ENCODE measurements at regions not wholly inside any gene's neighbourhood (a gene's known extent, or its start where the extent isn't known, plus 50 kb on each side); places are given as distances from the start of the nearest gene placed in this dataset.

- no peak for TF ChIP-seq POLR2A (IDR thresholded peaks at IDR 0.05)
- TF ChIP-seq, protein P1, sequence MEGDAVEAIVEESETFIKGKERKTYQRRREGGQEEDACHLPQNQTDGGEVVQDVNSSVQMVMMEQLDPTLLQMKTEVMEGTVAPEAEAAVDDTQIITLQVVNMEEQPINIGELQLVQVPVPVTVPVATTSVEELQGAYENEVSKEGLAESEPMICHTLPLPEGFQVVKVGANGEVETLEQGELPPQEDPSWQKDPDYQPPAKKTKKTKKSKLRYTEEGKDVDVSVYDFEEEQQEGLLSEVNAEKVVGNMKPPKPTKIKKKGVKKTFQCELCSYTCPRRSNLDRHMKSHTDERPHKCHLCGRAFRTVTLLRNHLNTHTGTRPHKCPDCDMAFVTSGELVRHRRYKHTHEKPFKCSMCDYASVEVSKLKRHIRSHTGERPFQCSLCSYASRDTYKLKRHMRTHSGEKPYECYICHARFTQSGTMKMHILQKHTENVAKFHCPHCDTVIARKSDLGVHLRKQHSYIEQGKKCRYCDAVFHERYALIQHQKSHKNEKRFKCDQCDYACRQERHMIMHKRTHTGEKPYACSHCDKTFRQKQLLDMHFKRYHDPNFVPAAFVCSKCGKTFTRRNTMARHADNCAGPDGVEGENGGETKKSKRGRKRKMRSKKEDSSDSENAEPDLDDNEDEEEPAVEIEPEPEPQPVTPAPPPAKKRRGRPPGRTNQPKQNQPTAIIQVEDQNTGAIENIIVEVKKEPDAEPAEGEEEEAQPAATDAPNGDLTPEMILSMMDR (IDR thresholded peaks at IDR 0.05) = no peak
- Histone ChIP-seq H3K27me3 (no peaks in the 10 kb centered on the region), H3K27ac (no peak overlapping the region), H3K4me1 (no peaks in the 10 kb centered on the region), H3K9me3 (no peaks in the 10 kb centered on the region), H3K4me3 (no peak overlapping the region), H3K36me3 (replicated peaks in 1 of 2; ENCODE audit: insufficient read depth in 1 of 2, low read depth in 2 of 2) (no peaks in the 10 kb centered on the region)
- intact Hi-C loops (cut with DNase I) = no loop called here
- no peak for DNase-seq
- 42 to 54% methylated on average over 4 of the region's 4 CpGs for WGBS, 2 donors
- ATAC-seq = no peak
These were observed 593.5 kb upstream of the FAT3 start for GRCh38 chr11:91630916-91631673.

- no peaks in the 10 kb centered on the region for H3K27me3 ChIP-seq
- H3K4me3 ChIP-seq = no peak overlapping the region
- no peak overlapping the region for H3K27ac ChIP-seq
- WGBS, 2 donors = 43 to 53% methylated on average over 1 of the region's 1 CpG
- TF ChIP-seq, protein P1 (IDR thresholded peaks at IDR 0.05) = no peak
- no peak for TF ChIP-seq POLR2A (IDR thresholded peaks at IDR 0.05)
- no peaks in the 10 kb centered on the region for H3K36me3 ChIP-seq (replicated peaks in 1 of 2; ENCODE audit: insufficient read depth in 1 of 2, low read depth in 2 of 2)
- no peaks in the 10 kb centered on the region for H3K9me3 ChIP-seq
- no peaks in the 10 kb centered on the region for H3K4me1 ChIP-seq
- DNase-seq (no peak), ATAC-seq (no peak)
- intact Hi-C loops (cut with DNase I) = no loop called here
These were observed 599.1 kb upstream of the FAT3 start for GRCh38 chr11:91625495-91625894.

DNA sequence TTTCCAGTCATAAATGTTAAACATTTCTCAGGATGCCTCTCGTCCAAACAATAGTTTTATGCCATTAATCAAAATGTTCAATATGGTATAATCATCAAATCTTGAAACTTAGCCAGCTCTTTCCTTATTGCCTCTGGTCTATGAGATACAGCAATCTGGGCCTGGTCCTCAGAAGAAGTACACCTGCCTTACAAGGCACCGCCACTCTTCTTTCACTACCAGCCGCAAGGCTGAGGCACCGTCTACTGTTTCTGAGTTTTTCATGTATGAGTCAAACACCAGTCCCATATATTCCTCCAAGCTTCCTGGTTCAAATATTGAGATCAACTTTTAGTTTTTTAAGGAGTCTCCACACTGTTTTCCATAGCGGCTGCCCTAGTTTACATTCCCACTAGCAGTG, 600.6 kb upstream of the FAT3 start:
- Histone ChIP-seq H3K27me3 (no peaks in the 10 kb centered on the region), H3K27ac (no peak overlapping the region), H3K4me3 (no peak overlapping the region), H3K9me3 (no peaks in the 10 kb centered on the region), H3K4me1 (no peaks in the 10 kb centered on the region), H3K36me3 (replicated peaks in 1 of 2; ENCODE audit: insufficient read depth in 1 of 2, low read depth in 2 of 2) (no peaks in the 10 kb centered on the region)
- intact Hi-C loops (cut with DNase I) = no loop called here
- no peak for TF ChIP-seq POLR2A (IDR thresholded peaks at IDR 0.05)
- TF ChIP-seq, protein P1 (IDR thresholded peaks at IDR 0.05) = no peak
- 69 to 70% methylated on average over 5 of the region's 5 CpGs for WGBS, 2 donors
- ATAC-seq = no peak
- DNase-seq = no peak

DNA sequence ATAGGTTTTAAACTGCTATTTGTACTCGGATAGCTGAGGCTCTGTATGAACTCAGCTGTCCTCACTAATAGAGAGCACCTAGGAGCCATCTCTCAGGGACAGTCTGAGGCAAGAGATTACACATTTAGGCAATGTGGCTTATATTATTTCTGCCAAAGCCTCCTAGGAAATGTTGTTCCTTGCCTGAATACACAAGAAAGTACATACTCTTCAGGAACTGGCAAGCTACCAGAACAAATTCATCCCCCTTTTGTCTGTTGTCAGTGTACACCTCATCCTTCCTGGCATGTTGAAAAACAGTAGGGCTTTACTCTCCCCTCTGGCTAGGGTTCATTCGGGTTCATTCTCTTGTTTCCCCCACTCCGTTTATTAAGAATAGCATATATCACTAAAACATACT, 615.9 kb upstream of the FAT3 start:
- Histone ChIP-seq H3K4me1 (no peaks in the 10 kb centered on the region), H3K9me3 (no peaks in the 10 kb centered on the region), H3K27ac (no peak overlapping the region), H3K4me3 (no peak overlapping the region), H3K27me3 (no peaks in the 10 kb centered on the region), H3K36me3 (replicated peaks in 1 of 2; ENCODE audit: insufficient read depth in 1 of 2, low read depth in 2 of 2) (no peaks in the 10 kb centered on the region)
- no peak for DNase-seq
- ATAC-seq = no peak
- TF ChIP-seq POLR2A (IDR thresholded peaks at IDR 0.05) = no peak
- TF ChIP-seq, protein P1 (IDR thresholded peaks at IDR 0.05) = no peak
- WGBS, 2 donors = 42 to 52% methylated on average over 3 of the region's 3 CpGs
- intact Hi-C loops (cut with DNase I) = no loop called here

DNA sequence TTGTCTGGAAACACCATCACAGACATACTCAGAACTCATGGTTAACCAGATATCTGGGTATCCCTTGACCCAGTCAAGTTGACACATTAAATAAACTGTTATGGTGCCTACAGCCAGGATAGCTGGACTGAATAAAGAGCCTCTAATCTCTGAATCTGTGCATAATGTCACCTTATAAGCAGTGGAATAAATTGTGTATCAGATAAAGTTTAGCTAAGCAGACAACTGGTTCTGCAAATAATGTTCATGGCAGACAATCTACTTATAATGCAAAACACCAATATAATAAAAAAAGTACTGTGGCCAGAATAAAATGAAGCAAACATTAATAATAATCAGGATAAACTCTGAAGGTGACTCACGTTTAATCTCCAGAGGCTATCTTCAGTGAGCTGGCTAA, 628.5 kb upstream of the FAT3 start:
- ATAC-seq = no peak
- Histone ChIP-seq H3K27me3 (no peaks in the 10 kb centered on the region), H3K36me3 (replicated peaks in 1 of 2; ENCODE audit: insufficient read depth in 1 of 2, low read depth in 2 of 2) (no peaks in the 10 kb centered on the region), H3K9me3 (no peaks in the 10 kb centered on the region), H3K4me3 (no peak overlapping the region), H3K4me1 (no peaks in the 10 kb centered on the region), H3K27ac (no peak overlapping the region)
- no peak for DNase-seq
- intact Hi-C loops (cut with DNase I) = no loop called here
- 34 to 54% methylated on average over 1 of the region's 1 CpG for WGBS, 2 donors
- no peak for TF ChIP-seq POLR2A (IDR thresholded peaks at IDR 0.05)
- TF ChIP-seq, protein P1 (IDR thresholded peaks at IDR 0.05) = no peak

All from body of pancreas (tissue), 4 donors.